AG04450 (cell line): ENCODE measurements at regions not wholly inside any gene's neighbourhood (a gene's known extent, or its start where the extent isn't known, plus 50 kb on each side); places are given as distances from the start of the nearest gene placed in this dataset.

Source experiments
- CTCF ChIA-PET: fragments of 300-600, 350-600 bp; formaldehyde crosslinking; extraction: SDS; loops from one replicate; lab custom pipeline; 2022; ENCODE audit warnings: antibody characterized with exemption, inconsistent platforms; lab: Charles Lee
- POLR2A ChIA-PET: fragments of 350-600 bp; formaldehyde crosslinking; extraction: SDS; loops from one replicate; lab custom pipeline; 2021; ENCODE audit warnings: antibody characterized with exemption, inconsistent platforms; lab: Yijun Ruan, JAX
- DNase-seq: peaks from one replicate; pipeline ENCODE4 v3.0.0-alpha.2; 2011; ENCODE audit warnings: low read depth, low spot score
- H3K27ac ChIP-seq: one replicate; pipeline ENCODE4 v1.5.1; 2012; ENCODE audit warnings: low read depth, low read length, control low read depth
- H3K27me3 ChIP-seq: one replicate; pipeline ENCODE4 v1.6.0; 2012; ENCODE audit warnings: low read length; ENCODE audit not compliant: control insufficient read depth, insufficient read depth
- H3K4me3 ChIP-seq: 2 replicates; pipeline ENCODE4 v1.5.1; 2011; ENCODE audit warnings: mild to moderate bottlenecking, low read depth, low read length, control low read depth
- H3K9me3 ChIP-seq: 2 replicates; pipeline ENCODE4 v1.5.1; 2012; ENCODE audit warnings: low read length; ENCODE audit not compliant: control insufficient read depth, insufficient read depth
- CTCF ChIP-seq: IDR thresholded peaks from 2 replicates; pipeline ENCODE4 v1.5.1; 2011; ENCODE audit warnings: low read depth, low read length, control low read depth, inconsistent platforms

GRCh38 chr2:239508261-239508660 lies 107.4 kb upstream of the HDAC4 start:
- TF ChIP-seq CTCF = no peak
- CTCF ChIA-PET = no interaction called here
- Histone ChIP-seq H3K4me3 (no peak overlapping the region), H3K27ac (no peak overlapping the region), H3K9me3 (peaks cover 22% of the 10 kb centered on the region; the same call in 1 of the 2 replicates), H3K27me3 (no peaks in the 10 kb centered on the region)
- no peak for DNase-seq
- POLR2A ChIA-PET = no interaction called here

GRCh38 chr2:239507576-239508258 lies 106.9 kb upstream of the HDAC4 start:
- CTCF ChIA-PET = no interaction called here
- POLR2A ChIA-PET = no interaction called here

GRCh38 chr2:239506961-239507360 lies 106.1 kb upstream of the HDAC4 start:
- no peaks in the 10 kb centered on the region for H3K27me3 ChIP-seq
- no peak overlapping the region for H3K27ac ChIP-seq
- no peak for DNase-seq
- POLR2A ChIA-PET = no interaction called here
- H3K4me3 ChIP-seq = no peak overlapping the region
- no peak for TF ChIP-seq CTCF
- CTCF ChIA-PET = no interaction called here
- H3K9me3 ChIP-seq = peaks cover 29% of the 10 kb centered on the region; the same call in 1 of the 2 replicates

More at GRCh38 chr2:239507576-239508258, 106.9 kb upstream of the HDAC4 start:
- Histone ChIP-seq H3K27me3 (no peaks in the 10 kb centered on the region), H3K9me3 (peaks cover 24% of the 10 kb centered on the region; the same call in 1 of the 2 replicates), H3K4me3 (no peak overlapping the region), H3K27ac (no peak overlapping the region)
- no peak for DNase-seq
- TF ChIP-seq CTCF = no peak

- Histone ChIP-seq H3K27ac (no peak overlapping the region), H3K4me3 (no peak overlapping the region), H3K27me3 (no peaks in the 10 kb centered on the region), H3K9me3 (peaks cover 33% of the 10 kb centered on the region; the same call in 1 of the 2 replicates)
- CTCF ChIA-PET = no interaction called here
- no peak for DNase-seq
- POLR2A ChIA-PET = no interaction called here
- TF ChIP-seq CTCF = no peak
Observed at GRCh38 chr2:239506101-239506857, 105.5 kb upstream of the HDAC4 start.

GRCh38 chr2:239504643-239505235 lies 103.9 kb upstream of the HDAC4 start:
- no peak for DNase-seq
- Histone ChIP-seq H3K27ac (no peak overlapping the region), H3K9me3 (peaks cover 33% of the 10 kb centered on the region; the same call in 1 of the 2 replicates), H3K27me3 (no peaks in the 10 kb centered on the region), H3K4me3 (no peak overlapping the region)
- POLR2A ChIA-PET = no interaction called here
- no peak for TF ChIP-seq CTCF
- CTCF ChIA-PET = no interaction called here
